Keratinocyte (primary cell): ENCODE measurements at regions not wholly inside any gene's neighbourhood (a gene's known extent, or its start where the extent isn't known, plus 50 kb on each side); places are given as distances from the start of the nearest gene placed in this dataset.

Experiments used
- DNase-seq: peaks from one replicate; pipeline ENCODE4 v3.0.0-alpha.2; 2011; ENCODE audit warnings: low read depth, missing footprints, low spot score
- FAIRE-seq: peaks from 2 replicates; lab custom pipeline; 2011; peaks lifted over from hg19 to GRCh38; lab: Jason Lieb, UNC
- H2AFZ ChIP-seq: 2 replicates; pipeline ENCODE4 v1.6.0; 2012; ENCODE audit warnings: low read length, control low read depth, inconsistent platforms; ENCODE audit not compliant: control insufficient read depth
- H3K27ac ChIP-seq: 2 replicates; pipeline ENCODE4 v1.5.1; 2011; ENCODE audit warnings: low read length; ENCODE audit not compliant: control insufficient read depth, insufficient read depth
- H3K27me3 ChIP-seq: 3 replicates; pipeline ENCODE4 v1.6.0; 2011; ENCODE audit warnings: low read length; ENCODE audit not compliant: control insufficient read depth, insufficient read depth; ENCODE audit errors: extremely low read depth
- H3K36me3 ChIP-seq, 2 experiments: 2 replicates in 1 of 2; 3 replicates in 1 of 2; pipeline ENCODE4 v1.5.1; 2011; ENCODE audit warnings: low read length in 2 of 2, mild to moderate bottlenecking in 1 of 2; ENCODE audit not compliant: control insufficient read depth in 2 of 2, insufficient read depth in 2 of 2; ENCODE audit errors: extremely low read depth in 1 of 2
- H3K4me1 ChIP-seq: 3 replicates; pipeline ENCODE4 v1.5.1; 2011; ENCODE audit warnings: low read length; ENCODE audit not compliant: control insufficient read depth, insufficient read depth; ENCODE audit errors: extremely low read depth
- H3K4me2 ChIP-seq: 3 replicates; pipeline ENCODE4 v1.6.0; 2011; ENCODE audit warnings: low read depth, low read length; ENCODE audit not compliant: control insufficient read depth, insufficient read depth; ENCODE audit errors: extremely low read depth
- H3K4me3 ChIP-seq, 3 experiments: fragments of 200-600 bp in 1 of 3; sonication (generic) in 1 of 3; 2 replicates in 2 of 3; 3 replicates in 1 of 3; pipeline ENCODE4 v1.5.1; 2011 to 2016; ENCODE audit warnings: low read length in 3 of 3, mild to moderate bottlenecking in 3 of 3, control low read depth in 2 of 3, inconsistent platforms in 1 of 3, low read depth in 1 of 3, mixed read lengths in 1 of 3, mixed run types in 1 of 3, moderate library complexity in 1 of 3; ENCODE audit not compliant: control insufficient read depth in 2 of 3, insufficient read depth in 2 of 3; ENCODE audit errors: extremely low read depth in 1 of 3
- H3K79me2 ChIP-seq: 2 replicates; pipeline ENCODE4 v1.6.0; 2012; ENCODE audit warnings: low read length; ENCODE audit not compliant: control insufficient read depth, insufficient read depth
- H3K9ac ChIP-seq: 3 replicates; pipeline ENCODE4 v1.6.0; 2011; ENCODE audit warnings: low read length; ENCODE audit not compliant: control insufficient read depth, insufficient read depth; ENCODE audit errors: extremely low read depth
- H3K9me1 ChIP-seq: 3 replicates; pipeline ENCODE4 v1.6.0; 2011; ENCODE audit warnings: low read length; ENCODE audit not compliant: control insufficient read depth, insufficient read depth; ENCODE audit errors: extremely low read depth
- H3K9me3 ChIP-seq: 2 replicates; pipeline ENCODE4 v1.5.1; 2012; ENCODE audit warnings: low read depth, low read length; ENCODE audit not compliant: control insufficient read depth
- H4K20me1 ChIP-seq: 3 replicates; pipeline ENCODE4 v1.6.0; 2011; ENCODE audit warnings: low read length; ENCODE audit not compliant: control insufficient read depth, insufficient read depth; ENCODE audit errors: extremely low read depth
- EZH2 ChIP-seq: IDR thresholded peaks from one replicate; pipeline ENCODE4 v1.6.1; 2012; ENCODE audit warnings: inconsistent platforms, mild to moderate bottlenecking, low read length, moderate library complexity
- dilution Hi-C: fragments of 300-500 bp; cut with MboI; formaldehyde crosslinking; loops from one replicate; pipeline ENCODE4 v1.7.0; 2020; ENCODE audit warnings: low sequenced_read_pairs; ENCODE audit not compliant: extremely low pct_ligation_motif_present
- TF ChIP-seq, protein P1 (sequence below), 3 experiments: IDR thresholded peaks in 1 of 3; conservative IDR thresholded peaks in 1 of 3; optimal IDR thresholded peaks in 1 of 3; 2 replicates in 2 of 3; 3 replicates in 1 of 3; pipeline versions ENCODE3 to v1.5.1; 2011; ENCODE audit warnings: low read length in 3 of 3, mild to moderate bottlenecking in 3 of 3, moderate library complexity in 2 of 3, control low read depth in 1 of 3, inconsistent platforms in 1 of 3; ENCODE audit not compliant: insufficient read depth in 2 of 3; ENCODE audit errors: extremely low read depth in 1 of 3

DNA sequence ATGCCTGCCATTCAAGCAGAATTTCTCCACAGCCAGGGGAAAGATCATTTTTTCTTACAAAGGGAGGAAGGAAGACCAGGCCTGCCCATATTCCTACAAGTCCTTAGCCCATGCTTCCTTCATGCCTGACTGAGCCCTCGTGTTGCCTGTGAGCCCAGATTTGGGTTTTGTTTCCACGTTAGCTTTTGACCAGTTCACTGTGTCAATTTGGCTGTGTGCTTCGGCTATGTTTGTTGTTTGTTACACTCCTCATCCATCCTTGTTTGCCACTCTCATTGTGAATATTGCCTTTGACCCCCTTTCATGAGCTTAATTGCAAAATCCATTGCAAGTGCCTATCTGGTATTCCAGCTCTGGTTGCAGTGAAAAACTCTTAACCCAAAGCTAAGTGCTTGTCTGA is 84.7 kb upstream of the RIOK2 start:
- Histone ChIP-seq H3K36me3 (no peaks in the 10 kb centered on the region), H3K4me2 (no peak overlapping the region), H3K79me2 (no peaks in the 10 kb centered on the region), H3K27me3 (no peaks in the 10 kb centered on the region), H3K9me1 (no peaks in the 10 kb centered on the region), H4K20me1 (no peaks in the 10 kb centered on the region), H3K9me3 (no peaks in the 10 kb centered on the region), H3K4me3 (no peak overlapping the region), H3K4me1 (no peaks in the 10 kb centered on the region), H2AFZ (no peak overlapping the region), H3K27ac (no peak overlapping the region), H3K9ac (no peak overlapping the region)
- dilution Hi-C loops = no loop called here
- no peak for FAIRE-seq
- DNase-seq = no peak
- TF ChIP-seq, protein P1, sequence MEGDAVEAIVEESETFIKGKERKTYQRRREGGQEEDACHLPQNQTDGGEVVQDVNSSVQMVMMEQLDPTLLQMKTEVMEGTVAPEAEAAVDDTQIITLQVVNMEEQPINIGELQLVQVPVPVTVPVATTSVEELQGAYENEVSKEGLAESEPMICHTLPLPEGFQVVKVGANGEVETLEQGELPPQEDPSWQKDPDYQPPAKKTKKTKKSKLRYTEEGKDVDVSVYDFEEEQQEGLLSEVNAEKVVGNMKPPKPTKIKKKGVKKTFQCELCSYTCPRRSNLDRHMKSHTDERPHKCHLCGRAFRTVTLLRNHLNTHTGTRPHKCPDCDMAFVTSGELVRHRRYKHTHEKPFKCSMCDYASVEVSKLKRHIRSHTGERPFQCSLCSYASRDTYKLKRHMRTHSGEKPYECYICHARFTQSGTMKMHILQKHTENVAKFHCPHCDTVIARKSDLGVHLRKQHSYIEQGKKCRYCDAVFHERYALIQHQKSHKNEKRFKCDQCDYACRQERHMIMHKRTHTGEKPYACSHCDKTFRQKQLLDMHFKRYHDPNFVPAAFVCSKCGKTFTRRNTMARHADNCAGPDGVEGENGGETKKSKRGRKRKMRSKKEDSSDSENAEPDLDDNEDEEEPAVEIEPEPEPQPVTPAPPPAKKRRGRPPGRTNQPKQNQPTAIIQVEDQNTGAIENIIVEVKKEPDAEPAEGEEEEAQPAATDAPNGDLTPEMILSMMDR (optimal IDR thresholded peaks at IDR 0.05 in 1 of 3, IDR thresholded peaks at IDR 0.05 in 1 of 3, conservative IDR thresholded peaks at IDR 0.05 in 1 of 3; ENCODE audit: extremely low read depth in 1 of 3, insufficient read depth in 2 of 3, low read length in 3 of 3) = no peak
- no peak for TF ChIP-seq EZH2

DNA sequence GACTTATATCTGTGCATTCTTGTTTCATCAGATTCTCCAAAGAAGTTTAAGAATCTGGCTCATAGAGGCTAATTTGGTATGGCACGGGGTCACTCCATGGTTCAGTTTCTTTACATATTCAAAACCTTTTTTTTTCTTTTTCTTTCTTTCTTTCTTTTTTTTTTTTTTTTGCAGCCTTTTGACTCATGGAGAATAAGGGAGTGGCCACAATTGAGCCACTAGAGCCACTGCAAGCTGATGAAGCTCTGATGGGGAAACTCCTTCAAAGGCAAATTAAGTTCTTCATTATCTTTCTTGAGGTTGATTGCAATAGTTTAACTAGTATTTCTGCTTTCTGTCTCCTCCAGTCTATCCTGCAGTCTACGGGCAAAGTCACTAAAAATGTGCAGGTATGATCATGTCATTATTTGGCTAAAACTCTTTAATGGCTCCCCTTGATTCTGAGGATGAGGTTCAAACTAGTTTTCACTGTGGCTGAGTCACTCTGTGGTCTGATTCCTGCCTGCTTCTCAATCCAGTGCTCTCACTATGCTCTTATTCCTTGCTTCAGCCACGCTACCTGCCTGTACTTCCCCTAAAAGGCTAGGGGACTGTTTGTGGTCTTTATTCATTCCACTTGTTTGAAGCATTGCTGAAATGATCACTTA is 93.5 kb upstream of the RIOK2 start:
- H3K9me1 ChIP-seq = no peaks in the 10 kb centered on the region
- TF ChIP-seq, protein P1 (optimal IDR thresholded peaks at IDR 0.05 in 1 of 3, IDR thresholded peaks at IDR 0.05 in 1 of 3, conservative IDR thresholded peaks at IDR 0.05 in 1 of 3; ENCODE audit: extremely low read depth in 1 of 3, insufficient read depth in 2 of 3, low read length in 3 of 3) = no peak
- no peak for TF ChIP-seq EZH2
- no peak overlapping the region for H3K4me3 ChIP-seq
- dilution Hi-C loops = no loop called here
- H3K36me3 ChIP-seq = no peaks in the 10 kb centered on the region
- no peaks in the 10 kb centered on the region for H3K4me1 ChIP-seq
- no peak overlapping the region for H3K9ac ChIP-seq
- H2AFZ ChIP-seq = no peak overlapping the region
- no peaks in the 10 kb centered on the region for H3K79me2 ChIP-seq
- no peak overlapping the region for H3K27ac ChIP-seq
- no peaks in the 10 kb centered on the region for H3K9me3 ChIP-seq
- no peak overlapping the region for H3K4me2 ChIP-seq
- no peaks in the 10 kb centered on the region for H3K27me3 ChIP-seq
- DNase-seq (no peak), FAIRE-seq (no peak)
- no peaks in the 10 kb centered on the region for H4K20me1 ChIP-seq
